GOT3 (cell line): ENCODE measurements at regions not wholly inside any gene's neighbourhood (a gene's known extent, or its start where the extent isn't known, plus 50 kb on each side); places are given as distances from the start of the nearest gene placed in this dataset.
"Not testable (repeated sequence)": the region's sequence is repeated elsewhere in the genome, so short reads cannot be mapped to it uniquely, and the experiment has no call there.

Source experiments
- DNase-seq: peaks from one replicate; lab custom pipeline; 2025; ENCODE audit warnings: mixed read lengths; lab: John Stamatoyannopoulos, UW

DNA sequence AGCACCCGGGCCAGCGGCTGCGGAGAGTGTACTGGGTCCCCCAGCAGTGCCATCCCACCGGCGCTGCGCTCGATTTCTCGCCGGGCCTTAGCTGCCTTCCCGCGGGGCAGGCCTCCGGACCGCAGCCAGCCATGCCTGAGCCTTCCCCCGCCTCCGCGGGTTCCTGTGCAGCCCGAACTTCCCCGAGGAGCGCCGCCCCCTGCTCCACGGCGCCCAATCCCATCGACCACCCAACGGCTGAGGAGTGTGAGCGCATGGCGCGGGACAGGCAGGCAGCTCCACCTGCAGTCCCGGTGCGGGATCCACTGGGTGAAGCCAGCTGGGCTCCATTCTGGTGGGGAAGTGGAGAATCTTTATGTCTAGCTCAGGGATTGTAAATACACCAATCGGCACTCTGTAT lies 325.4 kb downstream of the PPP1R3A start:
- not testable (repeated sequence) for DNase-seq

GRCh38 chr7:113592924-113593323 lies 325.9 kb downstream of the PPP1R3A start:
- DNase-seq = not testable (repeated sequence)

GRCh38 chr7:113582471-113582870 lies 336.3 kb downstream of the PPP1R3A start:
- no peak for DNase-seq

DNA sequence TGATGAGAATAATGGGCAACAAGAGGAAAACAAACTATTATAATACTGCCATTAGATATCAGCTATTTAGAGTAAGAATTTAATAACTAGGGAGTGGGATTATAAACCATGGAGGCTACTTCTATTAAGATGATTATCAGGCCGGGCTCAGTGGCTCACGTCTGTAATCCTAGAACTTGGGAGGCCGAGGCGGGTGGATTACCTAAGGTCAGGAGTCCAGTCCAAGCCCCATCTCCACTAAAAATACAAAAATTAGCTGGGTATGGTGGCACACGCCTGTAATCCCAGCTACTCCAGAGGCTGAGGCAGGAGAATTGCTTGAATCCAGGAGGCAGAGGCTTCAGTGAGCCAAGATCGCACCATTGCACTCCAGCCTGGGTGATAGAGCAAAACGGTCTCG lies 355.6 kb downstream of the PPP1R3A start:
- DNase-seq = not testable (repeated sequence)

DNA sequence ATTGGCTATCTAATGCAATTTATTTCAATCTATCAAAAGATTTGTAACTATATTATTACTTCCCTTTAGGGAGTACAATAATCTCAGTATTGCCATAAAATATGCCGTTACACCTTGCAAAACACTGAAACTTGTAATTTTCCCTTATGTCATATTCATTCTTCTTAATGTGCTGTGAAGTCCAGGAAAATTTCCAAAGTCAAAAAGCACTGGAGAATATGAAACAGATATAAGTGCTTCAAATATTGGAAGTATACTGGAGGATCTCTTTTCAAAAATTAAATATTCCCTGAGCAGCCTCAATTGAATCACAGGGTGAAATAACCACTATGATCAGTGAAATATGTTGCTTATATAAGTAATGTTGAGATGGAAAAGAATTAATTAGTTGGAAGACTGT lies 356.0 kb downstream of the PPP1R3A start:
- DNase-seq = no peak

- no peak for DNase-seq
These were observed 356.6 kb downstream of the PPP1R3A start for GRCh38 chr7:113562242-113562641.

GRCh38 chr7:113561446-113561845 lies 357.4 kb downstream of the PPP1R3A start:
- no peak for DNase-seq

DNA sequence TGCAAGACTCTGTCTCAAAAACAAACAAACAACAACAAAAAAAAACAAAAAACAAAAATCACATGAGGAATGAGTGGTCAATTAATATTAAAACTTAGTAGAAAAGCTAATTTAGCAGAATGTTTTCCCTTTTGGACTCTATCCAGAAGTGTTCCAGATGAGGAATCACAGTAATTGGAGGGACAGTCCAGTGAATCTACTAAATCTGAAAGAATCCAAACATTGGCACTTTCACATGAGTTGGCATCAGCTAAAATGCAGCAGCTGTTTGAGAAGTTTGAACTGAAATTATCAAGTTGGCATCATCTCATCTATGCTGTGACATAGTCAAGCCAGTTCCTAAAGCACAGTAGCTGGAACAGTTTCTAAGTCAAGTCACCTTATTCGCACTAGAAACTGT lies 367.8 kb downstream of the PPP1R3A start:
- no peak for DNase-seq

DNA sequence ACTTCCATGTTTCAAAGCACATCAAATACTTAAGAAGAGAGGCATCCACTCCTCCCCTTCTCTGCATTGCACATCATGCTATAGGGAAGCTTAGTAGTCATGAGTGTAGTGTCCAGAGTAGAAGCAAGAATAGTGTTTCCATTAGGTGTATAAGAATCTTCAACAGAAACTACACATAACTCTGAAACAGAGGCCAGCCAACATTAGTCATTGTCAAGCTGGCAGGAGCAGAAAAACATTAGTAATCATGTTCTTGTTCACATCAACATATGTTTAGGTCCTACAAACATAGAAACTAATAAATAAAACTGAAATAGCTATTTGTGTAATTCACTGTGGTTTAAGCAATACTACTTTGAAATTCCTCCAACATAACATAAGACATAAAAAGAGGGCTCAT lies 370.2 kb downstream of the PPP1R3A start:
- no peak for DNase-seq

DNA sequence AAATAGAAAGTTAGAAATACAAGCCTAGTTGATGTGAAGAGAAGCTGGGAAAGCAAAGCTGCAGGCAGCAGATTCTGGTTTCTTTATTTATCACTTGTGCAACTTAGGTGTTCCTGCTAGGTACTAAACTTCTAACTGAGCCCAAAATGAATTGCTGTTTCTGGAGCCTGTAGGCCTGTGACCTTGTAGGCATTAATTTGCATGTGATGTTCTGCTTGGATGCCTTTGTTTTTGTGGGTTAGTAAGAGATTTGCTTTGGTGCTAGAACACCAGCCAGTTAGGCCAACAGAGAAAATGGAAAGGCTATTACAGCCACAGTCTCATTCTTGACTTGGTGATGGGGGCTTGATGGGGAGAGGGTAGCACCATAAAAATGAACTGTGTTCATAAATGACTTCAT lies 370.7 kb downstream of the PPP1R3A start:
- DNase-seq = no peak

DNA sequence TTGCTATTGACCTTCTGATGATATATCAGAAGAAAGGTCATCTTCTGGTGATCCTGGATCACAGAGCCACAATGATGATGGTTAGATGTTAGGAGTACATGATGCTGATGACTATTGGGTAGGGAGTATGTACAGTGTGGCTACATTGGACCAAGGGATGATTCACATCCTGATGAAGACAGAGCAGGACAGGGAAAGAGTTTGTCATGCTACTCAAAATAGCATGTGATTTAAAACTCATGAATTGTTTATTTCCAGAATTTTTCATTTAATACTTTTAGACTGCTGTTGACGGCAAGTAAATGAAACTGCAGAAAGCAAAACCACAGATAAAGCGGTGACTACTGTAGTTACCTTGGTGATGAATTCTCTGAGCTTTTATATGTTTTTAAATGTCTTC lies 397.3 kb downstream of the PPP1R3A start:
- DNase-seq = no peak

GRCh38 chr7:113519472-113519871 lies 399.3 kb downstream of the PPP1R3A start:
- DNase-seq = no peak

GRCh38 chr7:113504691-113505090 lies 386.3 kb upstream of the SMIM30 start:
- no peak for DNase-seq

- no peak for DNase-seq
These were observed 385.8 kb upstream of the SMIM30 start for GRCh38 chr7:113504142-113504541.

DNA sequence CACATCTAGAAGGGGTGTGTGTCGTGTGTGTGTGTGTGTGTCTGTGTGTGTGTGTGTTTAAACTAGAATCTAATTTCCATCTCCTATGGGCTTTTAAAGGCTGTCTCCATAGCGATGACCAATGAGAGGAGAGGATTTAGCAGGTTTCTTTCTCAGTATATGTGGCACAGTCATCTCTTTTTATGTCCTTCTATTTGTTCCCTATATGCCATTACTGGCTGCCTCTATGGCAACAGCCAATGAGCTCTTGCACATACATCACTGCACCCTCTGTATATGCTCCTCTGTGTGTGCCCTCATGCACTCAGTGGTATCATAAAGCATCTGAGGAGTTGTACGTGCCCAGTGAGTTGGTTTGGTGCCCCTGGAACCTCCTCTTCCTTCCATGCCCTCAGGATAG lies 378.2 kb upstream of the SMIM30 start:
- not testable (repeated sequence) for DNase-seq

DNA sequence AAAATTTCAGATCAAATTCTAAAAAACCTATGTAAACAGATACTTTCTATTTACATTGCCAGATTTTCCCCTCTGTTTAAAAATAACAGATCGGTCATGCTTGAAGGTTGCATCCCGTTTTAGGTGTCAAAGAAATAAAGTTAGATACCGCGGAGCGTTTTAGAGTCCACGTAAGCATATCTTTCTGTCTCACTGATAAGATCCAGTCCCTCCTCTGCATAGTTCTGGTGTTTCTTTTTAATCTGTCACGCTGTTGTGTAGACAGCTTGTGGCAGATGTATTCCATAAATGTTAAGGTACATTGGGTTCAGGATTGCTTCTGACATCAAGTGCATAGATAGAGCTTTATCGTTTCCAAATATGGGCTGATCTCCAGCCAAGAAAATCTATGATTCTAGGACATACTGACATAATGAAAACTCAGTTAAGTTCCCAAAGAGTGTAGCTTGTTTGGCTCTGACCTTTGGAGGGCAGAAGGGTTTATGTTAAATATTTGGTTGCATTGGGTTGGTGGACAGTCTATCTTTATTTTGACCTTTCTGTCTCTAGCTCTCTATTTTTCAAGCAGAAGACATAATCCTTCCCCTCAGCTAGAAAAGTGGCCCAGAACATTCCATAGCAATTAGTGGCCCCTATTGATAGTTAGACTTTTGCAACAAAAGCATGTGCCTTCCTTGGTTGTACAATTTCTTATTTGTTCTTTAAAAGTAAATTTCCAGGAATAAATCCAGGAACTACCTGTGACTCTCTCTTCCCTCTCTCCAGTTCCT lies 376.6 kb upstream of the SMIM30 start:
- DNase-seq = not testable (repeated sequence)

DNA sequence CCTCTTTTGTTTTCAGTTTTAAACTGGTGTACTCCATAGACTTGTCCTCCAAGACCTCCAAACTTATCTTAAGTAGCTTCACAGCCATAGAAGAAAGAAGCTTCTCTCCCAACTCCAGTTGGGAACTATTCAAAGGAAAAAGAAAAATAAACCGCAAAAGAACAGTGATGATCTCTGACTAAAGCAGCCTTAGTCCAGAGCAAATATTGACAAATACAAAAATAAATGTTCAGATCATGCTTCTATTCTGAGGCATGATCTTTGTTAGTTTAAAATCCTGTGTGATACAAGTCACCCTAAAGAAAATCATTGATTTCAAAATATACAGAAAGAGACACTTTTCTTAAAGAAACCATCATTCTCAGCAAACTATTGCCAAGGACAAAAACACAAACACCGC lies 373.0 kb upstream of the SMIM30 start:
- DNase-seq = no peak

- DNase-seq = no peak
These were observed 369.8 kb upstream of the SMIM30 start for GRCh38 chr7:113487925-113488731.

DNA sequence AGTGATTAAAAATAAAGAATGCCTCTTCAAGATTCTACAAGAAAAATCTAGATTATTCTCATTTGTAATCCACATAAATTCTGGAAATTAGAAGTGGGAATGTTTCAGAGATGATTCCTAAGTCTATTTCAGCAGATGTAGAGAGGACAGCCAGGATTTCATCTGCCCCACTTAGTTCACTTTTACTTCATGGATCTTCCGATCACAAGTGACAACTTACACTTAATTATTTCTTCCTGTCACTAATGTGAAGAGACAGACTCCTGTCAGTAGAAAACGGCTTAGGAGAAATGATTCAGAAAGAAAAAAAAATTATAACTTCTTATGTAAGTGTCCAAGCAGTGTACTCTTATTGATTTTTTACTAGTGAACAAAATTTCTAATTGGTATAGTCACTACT lies 368.2 kb upstream of the SMIM30 start:
- DNase-seq = no peak

- no peak for DNase-seq
These were observed 365.3 kb upstream of the SMIM30 start for GRCh38 chr7:113483657-113484056.

DNA sequence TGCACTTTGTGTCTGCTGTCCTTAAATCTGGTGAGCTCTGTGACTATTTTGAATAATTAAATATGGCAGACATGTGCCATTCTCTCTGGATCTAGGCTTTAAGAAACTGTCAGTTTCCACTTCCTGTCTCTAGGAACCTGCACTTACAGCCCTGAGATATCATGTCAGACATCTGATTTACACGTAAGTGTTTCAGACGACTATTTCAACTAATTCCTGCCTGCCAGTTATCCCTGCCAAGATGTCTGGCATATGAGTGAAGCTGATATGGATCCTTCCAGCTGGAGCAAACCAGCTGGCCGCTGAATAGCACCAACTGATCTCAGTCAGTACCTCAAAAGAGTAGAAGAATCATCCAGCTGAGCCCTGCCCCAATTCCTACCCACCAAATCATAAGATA lies 362.2 kb upstream of the SMIM30 start:
- DNase-seq = no peak

GRCh38 chr7:113464096-113464855 lies 345.9 kb upstream of the SMIM30 start:
- DNase-seq = no peak

DNA sequence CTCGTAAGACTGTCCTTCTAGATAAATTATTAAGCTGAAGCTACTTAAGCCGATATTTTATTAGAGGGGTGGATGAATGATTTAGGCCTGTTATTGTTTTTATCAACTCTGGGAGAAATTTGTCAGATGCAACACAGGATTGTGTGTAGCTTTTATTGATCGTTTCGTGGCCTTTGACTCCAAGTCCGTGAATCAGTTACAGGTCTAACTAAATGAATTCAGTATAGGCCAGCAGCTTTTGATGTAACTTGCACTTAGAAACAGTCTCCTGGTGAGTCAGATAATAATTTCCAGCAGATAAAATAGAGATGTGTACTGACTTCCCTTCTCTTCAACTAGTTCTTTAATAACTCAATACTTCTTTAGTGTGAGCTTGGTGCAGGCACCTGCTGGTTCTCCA lies 341.7 kb upstream of the SMIM30 start:
- no peak for DNase-seq
